NCI-H2196 treated with DMSO at 0.1 percent for 48 hours (cell line): ENCODE measurements at regions not wholly inside any gene's neighbourhood (a gene's known extent, or its start where the extent isn't known, plus 50 kb on each side); places are given as distances from the start of the nearest gene placed in this dataset.

Experiments
- DNase-seq: peaks from one replicate; lab custom pipeline; 2025; ENCODE audit not compliant: unreplicated experiment; lab: John Stamatoyannopoulos, UW

- no peak for DNase-seq
These were observed 201.2 kb upstream of the PRKCQ start for GRCh38 chr10:6781133-6781770.

GRCh38 chr10:6780008-6780677 is 200.1 kb upstream of the PRKCQ start:
- DNase-seq: no peak

GRCh38 chr10:6778992-6779701 is 199.1 kb upstream of the PRKCQ start:
- DNase-seq: no peak

- DNase-seq: no peak
These were observed 196.1 kb upstream of the PRKCQ start for GRCh38 chr10:6776170-6776569.

GRCh38 chr10:6774406-6774805 is 194.3 kb upstream of the PRKCQ start:
- DNase-seq: no peak

GRCh38 chr10:6771331-6771730 is 191.3 kb upstream of the PRKCQ start:
- DNase-seq: no peak

GRCh38 chr10:6770846-6771245 is 190.8 kb upstream of the PRKCQ start:
- no peak for DNase-seq

GRCh38 chr10:6769704-6770417 is 189.8 kb upstream of the PRKCQ start:
- DNase-seq: no peak

GRCh38 chr10:6766131-6766801 is 186.2 kb upstream of the PRKCQ start:
- no peak for DNase-seq

- no peak for DNase-seq
These were observed 183.3 kb upstream of the PRKCQ start for GRCh38 chr10:6763423-6763822.

GRCh38 chr10:6763001-6763400 is 182.9 kb upstream of the PRKCQ start:
- DNase-seq: no peak

GRCh38 chr10:6759961-6760360 is 179.9 kb upstream of the PRKCQ start:
- DNase-seq: no peak

- no peak for DNase-seq
These were observed 177.1 kb upstream of the PRKCQ start for GRCh38 chr10:6757158-6757557.

- no peak for DNase-seq
These were observed 176.6 kb upstream of the PRKCQ start for GRCh38 chr10:6756716-6757115.

- no peak for DNase-seq
These were observed 175.8 kb upstream of the PRKCQ start for GRCh38 chr10:6755781-6756460.

GRCh38 chr10:6753644-6754043 is 173.6 kb upstream of the PRKCQ start:
- no peak for DNase-seq

- no peak for DNase-seq
These were observed 171.3 kb upstream of the PRKCQ start for GRCh38 chr10:6751363-6751762.

GRCh38 chr10:6748981-6749635 is 169.0 kb upstream of the PRKCQ start:
- no peak for DNase-seq

- no peak for DNase-seq
These were observed 168.0 kb upstream of the PRKCQ start for GRCh38 chr10:6748029-6748428.

- DNase-seq: no peak
These were observed 166.7 kb upstream of the PRKCQ start for GRCh38 chr10:6746782-6747181.
